ENCODE measurements at regions not wholly inside any gene's neighbourhood (a gene's known extent, or its start where the extent isn't known, plus 50 kb on each side); places are given as distances from the start of the nearest gene placed in this dataset.

- TF ChIP-seq CTCF (IDR thresholded peaks at IDR 0.05; ENCODE audit: insufficient read depth, low read depth, low read length, missing control alignments): no peak
- DNase-seq (ENCODE audit: low read depth): no peak
- no peak overlapping the region for H3K4me3 ChIP-seq (ENCODE audit: low read depth, low read length)
These were observed 590.9 kb upstream of the GNPDA2 start for GRCh38 chr4:45317276-45317675.

- no peak overlapping the region for H3K4me3 ChIP-seq (ENCODE audit: low read depth, low read length)
- no peak for TF ChIP-seq CTCF (IDR thresholded peaks at IDR 0.05; ENCODE audit: insufficient read depth, low read depth, low read length, missing control alignments)
- DNase-seq (ENCODE audit: low read depth): no peak
These were observed 589.9 kb upstream of the GNPDA2 start for GRCh38 chr4:45316257-45316656.

DNA sequence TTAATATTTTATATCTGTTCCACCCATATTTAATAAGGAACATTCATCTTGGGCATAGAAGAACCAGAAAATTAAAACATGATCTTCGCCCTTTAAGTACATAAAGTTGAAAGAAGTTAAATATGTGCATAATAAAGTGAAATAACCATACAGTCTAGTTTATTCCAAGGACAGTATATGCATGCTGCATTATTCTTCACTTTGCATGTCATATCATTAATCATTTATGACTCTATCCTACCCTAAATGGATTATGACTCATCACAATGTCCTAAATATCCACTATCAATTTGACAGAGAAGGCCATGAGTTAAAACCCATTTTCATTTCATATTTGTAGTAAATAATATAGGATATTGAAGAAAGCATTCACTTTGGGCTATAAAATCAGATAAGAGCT is 576.5 kb upstream of the GNPDA2 start:
- no peak for DNase-seq (ENCODE audit: low read depth)

GRCh38 chr4:45294464-45294863 is 568.1 kb upstream of the GNPDA2 start:
- no peak for TF ChIP-seq CTCF (IDR thresholded peaks at IDR 0.05; ENCODE audit: insufficient read depth, low read depth, low read length, missing control alignments)
- H3K4me3 ChIP-seq (ENCODE audit: low read depth, low read length): no peak overlapping the region
- no peak for DNase-seq (ENCODE audit: low read depth)

More for the DNA sequence above, 576.5 kb upstream of the GNPDA2 start:
- no peak overlapping the region for H3K4me3 ChIP-seq (ENCODE audit: low read depth, low read length)
- TF ChIP-seq CTCF (IDR thresholded peaks at IDR 0.05; ENCODE audit: insufficient read depth, low read depth, low read length, missing control alignments): no peak

DNA sequence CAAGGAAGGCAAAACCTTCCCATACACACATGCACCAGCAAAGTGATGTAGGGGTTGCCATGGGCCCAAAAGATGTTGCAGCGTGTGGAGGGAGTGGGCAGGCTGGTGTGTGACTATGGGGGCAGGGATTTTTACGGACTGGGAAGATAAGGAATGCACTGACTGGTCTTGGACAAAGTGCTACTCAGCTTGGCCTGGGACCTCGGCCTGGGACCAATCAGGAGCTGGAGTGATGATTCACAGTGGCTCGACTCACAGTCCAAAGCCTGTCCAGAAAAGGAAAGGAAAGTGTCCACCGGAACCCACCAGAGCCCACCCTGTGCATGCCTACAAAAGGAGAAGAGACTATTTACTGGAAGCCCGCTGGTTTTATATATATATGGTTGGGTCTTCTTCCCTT is 567.0 kb upstream of the GNPDA2 start:
- no peak overlapping the region for H3K4me3 ChIP-seq (ENCODE audit: low read depth, low read length)
- no peak for DNase-seq (ENCODE audit: low read depth)
- no peak for TF ChIP-seq CTCF (IDR thresholded peaks at IDR 0.05; ENCODE audit: insufficient read depth, low read depth, low read length, missing control alignments)

DNA sequence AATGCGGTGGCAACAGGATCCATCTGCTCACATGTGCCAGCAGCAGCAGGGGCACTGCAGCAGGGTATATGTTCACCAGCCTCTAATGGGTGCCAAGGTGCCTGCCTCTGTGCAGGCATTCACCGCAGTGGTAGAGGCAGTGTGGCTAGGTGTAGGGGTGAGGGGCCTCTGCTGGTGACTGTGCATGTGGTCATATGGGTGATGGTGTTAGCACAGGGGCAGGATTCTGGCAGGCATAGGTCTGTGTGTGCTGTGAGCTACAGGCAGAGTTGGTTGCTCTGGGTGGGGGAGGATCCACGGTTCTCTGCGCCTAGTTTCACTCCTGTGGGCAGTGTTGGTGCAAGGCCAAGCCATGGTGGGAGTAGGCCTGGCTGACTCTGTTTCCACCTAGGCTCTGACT is 566.5 kb upstream of the GNPDA2 start:
- no peak for TF ChIP-seq CTCF (IDR thresholded peaks at IDR 0.05; ENCODE audit: insufficient read depth, low read depth, low read length, missing control alignments)
- H3K4me3 ChIP-seq (ENCODE audit: low read depth, low read length): no peak overlapping the region
- DNase-seq (ENCODE audit: low read depth): no peak

DNA sequence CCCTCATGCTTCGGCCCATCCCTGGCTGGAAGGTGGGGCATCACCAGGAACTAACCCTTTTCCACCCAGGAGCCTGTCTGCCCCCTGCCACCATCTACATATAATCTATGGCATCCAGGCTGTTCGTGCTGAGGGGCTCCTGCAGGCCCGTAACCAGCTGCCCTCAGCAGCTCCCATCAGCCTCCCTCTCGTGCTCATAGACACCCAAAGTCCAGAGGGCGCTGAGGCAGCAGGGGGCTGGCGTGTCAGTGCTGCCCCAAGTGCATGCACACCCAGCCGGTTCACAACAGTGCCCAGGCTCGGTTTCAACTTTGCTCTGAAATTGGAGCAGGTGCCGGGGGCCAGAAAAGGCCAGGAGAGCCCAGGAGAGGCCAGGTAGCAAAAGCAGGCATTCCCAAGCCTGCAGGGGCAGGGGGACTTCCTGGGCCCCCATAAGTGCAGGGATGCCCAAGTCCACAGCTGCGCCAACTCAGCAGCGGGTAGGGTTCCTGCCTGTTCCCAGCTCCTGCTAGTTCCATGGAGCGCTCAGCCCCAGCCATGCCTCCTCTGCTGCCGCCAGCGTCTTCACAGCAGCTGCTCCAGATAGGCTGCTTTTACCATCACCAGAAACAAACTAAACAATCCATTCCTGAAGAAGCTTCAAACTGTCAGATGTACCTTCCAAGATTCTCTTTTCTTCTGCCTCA is 558.2 kb upstream of the GNPDA2 start:
- TF ChIP-seq CTCF (IDR thresholded peaks at IDR 0.05; ENCODE audit: insufficient read depth, low read depth, low read length, missing control alignments): no peak
- no peak for DNase-seq (ENCODE audit: low read depth)

More for the DNA sequence above, 558.2 kb upstream of the GNPDA2 start:
- H3K4me3 ChIP-seq (ENCODE audit: low read depth, low read length): no peak overlapping the region

Measured in GM12865 (cell line).